ENCODE measurements at regions not wholly inside any gene's neighbourhood (a gene's known extent, or its start where the extent isn't known, plus 50 kb on each side); places are given as distances from the start of the nearest gene placed in this dataset.

DNA sequence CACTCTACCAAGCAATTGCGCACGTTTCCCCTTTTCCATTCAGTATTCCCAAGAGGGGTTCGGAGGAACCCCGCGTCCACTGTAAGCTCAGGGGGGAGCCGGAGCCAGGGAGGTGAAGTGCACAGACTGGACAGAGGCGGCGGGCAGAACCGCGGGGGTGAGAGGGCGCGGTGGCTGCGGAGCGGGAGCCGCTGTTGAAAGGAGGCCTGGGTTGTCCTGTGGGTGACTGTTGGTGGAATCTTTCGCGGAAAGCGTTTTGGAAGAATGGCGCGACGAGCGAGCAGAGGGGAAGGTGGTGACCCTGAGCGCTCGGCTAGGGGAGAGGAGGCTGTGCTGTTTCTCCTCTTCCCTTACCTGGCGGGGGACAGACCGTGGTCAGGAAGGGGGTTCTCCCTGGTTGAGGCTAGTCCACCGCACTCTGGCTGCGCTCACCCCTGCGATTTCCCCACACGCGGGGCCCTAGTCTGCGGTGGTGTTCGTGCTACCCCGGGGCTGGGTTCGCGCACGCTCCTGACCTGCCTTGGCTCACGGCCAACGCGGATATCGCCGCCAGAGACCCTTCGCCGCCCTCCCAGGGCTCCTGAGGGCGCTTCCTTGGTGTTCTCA lies 92.8 kb downstream of the PRKAB2 start:
- TF ChIP-seq, protein P1, sequence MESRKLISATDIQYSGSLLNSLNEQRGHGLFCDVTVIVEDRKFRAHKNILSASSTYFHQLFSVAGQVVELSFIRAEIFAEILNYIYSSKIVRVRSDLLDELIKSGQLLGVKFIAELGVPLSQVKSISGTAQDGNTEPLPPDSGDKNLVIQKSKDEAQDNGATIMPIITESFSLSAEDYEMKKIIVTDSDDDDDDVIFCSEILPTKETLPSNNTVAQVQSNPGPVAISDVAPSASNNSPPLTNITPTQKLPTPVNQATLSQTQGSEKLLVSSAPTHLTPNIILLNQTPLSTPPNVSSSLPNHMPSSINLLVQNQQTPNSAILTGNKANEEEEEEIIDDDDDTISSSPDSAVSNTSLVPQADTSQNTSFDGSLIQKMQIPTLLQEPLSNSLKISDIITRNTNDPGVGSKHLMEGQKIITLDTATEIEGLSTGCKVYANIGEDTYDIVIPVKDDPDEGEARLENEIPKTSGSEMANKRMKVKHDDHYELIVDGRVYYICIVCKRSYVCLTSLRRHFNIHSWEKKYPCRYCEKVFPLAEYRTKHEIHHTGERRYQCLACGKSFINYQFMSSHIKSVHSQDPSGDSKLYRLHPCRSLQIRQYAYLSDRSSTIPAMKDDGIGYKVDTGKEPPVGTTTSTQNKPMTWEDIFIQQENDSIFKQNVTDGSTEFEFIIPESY (IDR thresholded peaks at IDR 0.05): no peak
- TF ChIP-seq HNF4A (conservative IDR thresholded peaks at IDR 0.05) (no peak), TAF1 (conservative IDR thresholded peaks at IDR 0.05) (no peak), SP1 (IDR thresholded peaks at IDR 0.05) (no peak), JUND (IDR thresholded peaks at IDR 0.05) (no peak)
- TF ChIP-seq, protein P2, sequence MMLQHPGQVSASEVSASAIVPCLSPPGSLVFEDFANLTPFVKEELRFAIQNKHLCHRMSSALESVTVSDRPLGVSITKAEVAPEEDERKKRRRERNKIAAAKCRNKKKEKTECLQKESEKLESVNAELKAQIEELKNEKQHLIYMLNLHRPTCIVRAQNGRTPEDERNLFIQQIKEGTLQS (IDR thresholded peaks at IDR 0.05): no peak
- 14% methylated on average over 45 of the region's 45 CpGs for WGBS
- peaks cover 0 to 7% (median 1%) of the 10 kb centered on the region in 4 donors for H3K27me3 ChIP-seq (ENCODE audit: control insufficient read depth in 4 of 4, insufficient read depth in 4 of 4, low read length in 3 of 4)
- peak overlapping the region in 2 of 3 donors; percentile 15 to 23 for H3K4me3 ChIP-seq (ENCODE audit: low read depth in 1 of 3, low read length in 3 of 3)
- peaks cover 0 to 24% (median 11%) of the 10 kb centered on the region in 4 donors for H3K4me1 ChIP-seq (ENCODE audit: control insufficient read depth in 4 of 4, insufficient read depth in 4 of 4, low read length in 3 of 4)
- no peak overlapping the region for H3K27ac ChIP-seq (ENCODE audit: low read depth in 1 of 2, low read length in 2 of 2)
- no peak overlapping the region for H3K9ac ChIP-seq (ENCODE audit: low read depth in 1 of 2, low read length in 2 of 2)
- no peak for DNase-seq (ENCODE audit: low spot score)
- H3K36me3 ChIP-seq (ENCODE audit: control insufficient read depth in 4 of 4, insufficient read depth in 3 of 4, low read depth in 1 of 4, low read length in 3 of 4): no peaks in the 10 kb centered on the region
- peaks cover 2 to 9% (median 6%) of the 10 kb centered on the region in 4 donors for H3K9me3 ChIP-seq (ENCODE audit: control insufficient read depth in 4 of 4, low read length in 3 of 4)

DNA sequence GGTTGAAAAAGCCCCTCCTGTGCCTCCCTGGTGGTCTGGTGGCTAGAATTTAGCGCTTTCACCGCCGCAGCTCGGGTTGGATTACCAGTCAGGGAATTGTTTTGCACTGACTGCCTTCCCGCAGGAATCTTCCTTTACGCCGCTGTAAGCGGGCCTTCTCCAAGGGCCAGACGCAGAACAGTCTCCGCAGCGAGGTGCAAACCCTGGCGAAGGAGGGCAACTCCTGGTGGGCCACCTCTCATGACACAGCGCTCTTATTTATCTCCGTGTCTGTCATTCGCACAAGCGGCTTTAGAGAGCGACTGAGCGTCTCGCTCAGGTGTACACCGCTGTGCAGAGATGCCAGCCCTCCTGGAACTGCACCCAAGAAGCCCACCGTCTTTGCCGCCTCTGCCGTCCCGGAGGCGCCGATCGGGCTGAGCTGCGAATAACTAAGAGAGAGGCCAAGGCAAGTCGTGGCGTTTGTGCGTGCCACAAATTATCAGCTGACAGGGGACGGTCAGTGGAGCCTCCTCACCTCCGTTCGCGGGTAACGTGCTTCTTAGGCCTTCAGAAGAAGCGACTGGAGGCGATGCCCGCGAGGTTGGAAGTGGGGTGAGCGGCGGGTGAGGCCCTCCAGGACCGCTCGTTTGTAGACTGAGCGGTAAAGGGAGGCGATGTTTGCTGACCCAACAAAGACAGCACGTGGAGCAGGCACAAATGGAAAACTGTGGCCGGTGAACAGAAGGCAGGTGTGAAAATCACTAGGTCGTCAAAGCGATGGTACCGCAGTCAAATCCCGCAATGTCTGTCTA lies 93.5 kb downstream of the PRKAB2 start:
- peaks cover 0 to 7% (median 1%) of the 10 kb centered on the region in 4 donors for H3K27me3 ChIP-seq (ENCODE audit: control insufficient read depth in 4 of 4, insufficient read depth in 4 of 4, low read length in 3 of 4)
- H3K9me3 ChIP-seq (ENCODE audit: control insufficient read depth in 4 of 4, low read length in 3 of 4): peaks cover 2 to 9% (median 6%) of the 10 kb centered on the region in 4 donors
- no peaks in the 10 kb centered on the region for H3K36me3 ChIP-seq (ENCODE audit: control insufficient read depth in 4 of 4, insufficient read depth in 3 of 4, low read depth in 1 of 4, low read length in 3 of 4)
- no peak for DNase-seq (ENCODE audit: low spot score)
- H3K27ac ChIP-seq (ENCODE audit: low read depth in 1 of 2, low read length in 2 of 2): no peak overlapping the region
- peaks cover 0 to 19% (median 10%) of the 10 kb centered on the region in 4 donors for H3K4me1 ChIP-seq (ENCODE audit: control insufficient read depth in 4 of 4, insufficient read depth in 4 of 4, low read length in 3 of 4)
- no peak overlapping the region for H3K9ac ChIP-seq (ENCODE audit: low read depth in 1 of 2, low read length in 2 of 2)
- WGBS: 28% methylated on average over 52 of the region's 52 CpGs
- TF ChIP-seq, protein P3, sequence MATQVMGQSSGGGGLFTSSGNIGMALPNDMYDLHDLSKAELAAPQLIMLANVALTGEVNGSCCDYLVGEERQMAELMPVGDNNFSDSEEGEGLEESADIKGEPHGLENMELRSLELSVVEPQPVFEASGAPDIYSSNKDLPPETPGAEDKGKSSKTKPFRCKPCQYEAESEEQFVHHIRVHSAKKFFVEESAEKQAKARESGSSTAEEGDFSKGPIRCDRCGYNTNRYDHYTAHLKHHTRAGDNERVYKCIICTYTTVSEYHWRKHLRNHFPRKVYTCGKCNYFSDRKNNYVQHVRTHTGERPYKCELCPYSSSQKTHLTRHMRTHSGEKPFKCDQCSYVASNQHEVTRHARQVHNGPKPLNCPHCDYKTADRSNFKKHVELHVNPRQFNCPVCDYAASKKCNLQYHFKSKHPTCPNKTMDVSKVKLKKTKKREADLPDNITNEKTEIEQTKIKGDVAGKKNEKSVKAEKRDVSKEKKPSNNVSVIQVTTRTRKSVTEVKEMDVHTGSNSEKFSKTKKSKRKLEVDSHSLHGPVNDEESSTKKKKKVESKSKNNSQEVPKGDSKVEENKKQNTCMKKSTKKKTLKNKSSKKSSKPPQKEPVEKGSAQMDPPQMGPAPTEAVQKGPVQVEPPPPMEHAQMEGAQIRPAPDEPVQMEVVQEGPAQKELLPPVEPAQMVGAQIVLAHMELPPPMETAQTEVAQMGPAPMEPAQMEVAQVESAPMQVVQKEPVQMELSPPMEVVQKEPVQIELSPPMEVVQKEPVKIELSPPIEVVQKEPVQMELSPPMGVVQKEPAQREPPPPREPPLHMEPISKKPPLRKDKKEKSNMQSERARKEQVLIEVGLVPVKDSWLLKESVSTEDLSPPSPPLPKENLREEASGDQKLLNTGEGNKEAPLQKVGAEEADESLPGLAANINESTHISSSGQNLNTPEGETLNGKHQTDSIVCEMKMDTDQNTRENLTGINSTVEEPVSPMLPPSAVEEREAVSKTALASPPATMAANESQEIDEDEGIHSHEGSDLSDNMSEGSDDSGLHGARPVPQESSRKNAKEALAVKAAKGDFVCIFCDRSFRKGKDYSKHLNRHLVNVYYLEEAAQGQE (IDR thresholded peaks at IDR 0.05): no peak
- TF ChIP-seq FOXA1 (IDR thresholded peaks at IDR 0.05) (no peak), YY1 (IDR thresholded peaks at IDR 0.05) (no peak), HNF4G (IDR thresholded peaks at IDR 0.05) (no peak), RXRA (IDR thresholded peaks at IDR 0.05) (no peak), JUND (IDR thresholded peaks at IDR 0.05) (no peak), RAD21 (IDR thresholded peaks at IDR 0.05) (no peak), HNF4A (conservative IDR thresholded peaks at IDR 0.05) (no peak)
- TF ChIP-seq, protein P2 (IDR thresholded peaks at IDR 0.05): no peak
- TF ChIP-seq, protein P4, sequence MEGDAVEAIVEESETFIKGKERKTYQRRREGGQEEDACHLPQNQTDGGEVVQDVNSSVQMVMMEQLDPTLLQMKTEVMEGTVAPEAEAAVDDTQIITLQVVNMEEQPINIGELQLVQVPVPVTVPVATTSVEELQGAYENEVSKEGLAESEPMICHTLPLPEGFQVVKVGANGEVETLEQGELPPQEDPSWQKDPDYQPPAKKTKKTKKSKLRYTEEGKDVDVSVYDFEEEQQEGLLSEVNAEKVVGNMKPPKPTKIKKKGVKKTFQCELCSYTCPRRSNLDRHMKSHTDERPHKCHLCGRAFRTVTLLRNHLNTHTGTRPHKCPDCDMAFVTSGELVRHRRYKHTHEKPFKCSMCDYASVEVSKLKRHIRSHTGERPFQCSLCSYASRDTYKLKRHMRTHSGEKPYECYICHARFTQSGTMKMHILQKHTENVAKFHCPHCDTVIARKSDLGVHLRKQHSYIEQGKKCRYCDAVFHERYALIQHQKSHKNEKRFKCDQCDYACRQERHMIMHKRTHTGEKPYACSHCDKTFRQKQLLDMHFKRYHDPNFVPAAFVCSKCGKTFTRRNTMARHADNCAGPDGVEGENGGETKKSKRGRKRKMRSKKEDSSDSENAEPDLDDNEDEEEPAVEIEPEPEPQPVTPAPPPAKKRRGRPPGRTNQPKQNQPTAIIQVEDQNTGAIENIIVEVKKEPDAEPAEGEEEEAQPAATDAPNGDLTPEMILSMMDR (IDR thresholded peaks at IDR 0.05; ENCODE audit: low read depth, low read length, missing input control): no peak
- H3K4me3 ChIP-seq (ENCODE audit: low read depth in 1 of 3, low read length in 3 of 3): no peak overlapping the region
